Activated T-helper 2 cell treated with anti-CD3 and anti-CD28 coated beads, Interferon-gamma antibody, Interleukin-2, Interleukin-4, amounts not matched to agents 10 μg/mL and 5 μg/mL and 100 μg/mL, durations not matched to agents 14 hours and 24 hours and 36 hours (primary cell): ENCODE measurements at regions not wholly inside any gene's neighbourhood (a gene's known extent, or its start where the extent isn't known, plus 50 kb on each side); places are given as distances from the start of the nearest gene placed in this dataset.
"Not testable (repeated sequence)": the region's sequence is repeated elsewhere in the genome, so short reads cannot be mapped to it uniquely, and the experiment has no call there.

Experiments used
- DNase-seq: peaks from one replicate; pipeline ENCODE4 v3.0.0; 2021; ENCODE audit warnings: low spot score
- H3K27ac Mint-ChIP-seq: one replicate; pipeline ENCODE4 v1.8.0; 2021; ENCODE audit warnings: mixed read lengths
- H3K27me3 Mint-ChIP-seq: one replicate; pipeline ENCODE4 v1.8.0; 2021; ENCODE audit warnings: low read depth, mixed read lengths
- H3K36me3 Mint-ChIP-seq: one replicate; pipeline ENCODE4 v1.8.0; 2021; ENCODE audit warnings: low read depth, mixed read lengths
- H3K4me1 Mint-ChIP-seq: one replicate; pipeline ENCODE4 v1.8.0; 2021; ENCODE audit warnings: low read depth, mixed read lengths
- H3K4me3 Mint-ChIP-seq: one replicate; pipeline ENCODE4 v1.8.0; 2021; ENCODE audit warnings: low read depth, mild to moderate bottlenecking, moderate library complexity, mixed read lengths
- H3K9me3 Mint-ChIP-seq: one replicate; pipeline ENCODE4 v1.8.0; 2021; ENCODE audit warnings: mixed read lengths
- intact Hi-C: fragments of 100-400 bp; cut with micrococcal nuclease; formaldehyde crosslinking; loops from one replicate; pipeline ENCODE4 v1.15.1; 2023

DNA sequence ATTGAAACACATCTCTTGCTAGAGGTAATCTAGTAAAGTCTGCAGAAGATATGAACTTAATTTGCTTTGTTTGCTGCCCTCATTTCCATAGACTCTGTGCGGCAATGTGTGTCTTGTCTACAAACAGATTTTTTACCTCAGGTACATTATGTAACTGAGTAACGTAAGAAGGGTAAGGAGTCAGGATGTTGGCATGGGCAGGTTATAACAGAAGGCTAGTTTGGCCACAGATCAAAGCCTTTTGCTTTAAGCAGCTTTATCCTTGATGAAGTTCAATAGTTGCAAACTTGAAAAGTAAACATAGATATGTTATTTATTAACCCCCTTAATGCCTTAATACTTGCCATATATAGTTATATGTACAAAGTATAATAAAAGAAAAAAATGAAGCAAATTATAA, 391.6 kb upstream of the FKBP1C start:
- Mint-ChIP-seq H3K27me3 (no peaks in the 10 kb centered on the region), H3K27ac (no peak overlapping the region), H3K4me3 (no peak overlapping the region)

DNA sequence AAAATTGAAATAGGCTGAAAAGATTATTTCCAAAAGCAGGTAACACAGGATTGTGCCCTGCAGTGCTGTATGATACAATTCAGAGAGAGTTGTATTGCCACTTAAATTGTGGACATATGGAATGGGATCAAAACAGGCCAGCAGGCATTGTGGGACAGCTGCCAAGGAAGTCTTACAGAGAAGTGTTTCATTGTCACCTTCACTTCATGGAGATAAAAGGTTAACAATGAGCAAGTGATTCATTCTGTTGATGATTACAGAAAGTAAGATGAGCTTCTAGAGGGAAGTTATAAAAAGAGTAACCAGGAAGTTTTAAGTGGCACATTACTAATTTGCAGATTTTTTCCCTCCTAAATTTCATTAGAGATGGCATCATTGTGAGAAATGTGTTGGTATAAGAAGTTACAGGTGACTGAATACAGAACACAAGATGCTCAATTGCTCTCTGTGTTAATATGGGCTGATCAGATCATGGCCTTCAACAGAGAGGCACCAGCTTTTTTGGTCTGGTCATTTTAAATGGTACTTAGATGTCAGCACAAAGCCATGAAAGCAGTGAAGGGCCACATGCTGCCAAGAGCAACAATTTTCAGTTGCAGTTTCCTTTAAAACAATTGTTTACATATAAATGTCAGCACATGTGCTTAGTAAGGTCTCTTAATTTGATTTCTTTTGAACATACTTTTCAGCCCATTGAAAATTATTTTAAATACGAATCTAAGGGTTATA, 402.5 kb upstream of the FKBP1C start:
- Mint-ChIP-seq H3K27ac (no peak overlapping the region), H3K27me3 (no peaks in the 10 kb centered on the region), H3K9me3 (peaks cover 16% of the 10 kb centered on the region), H3K36me3 (no peaks in the 10 kb centered on the region), H3K4me3 (no peak overlapping the region), H3K4me1 (no peaks in the 10 kb centered on the region)
- DNase-seq = no peak
- intact Hi-C loops = no loop called here

More for the DNA sequence above, 391.6 kb upstream of the FKBP1C start:
- DNase-seq = no peak
- no peaks in the 10 kb centered on the region for H3K36me3 Mint-ChIP-seq
- intact Hi-C loops = no loop called here
- H3K9me3 Mint-ChIP-seq = peaks cover 24% of the 10 kb centered on the region
- H3K4me1 Mint-ChIP-seq = no peaks in the 10 kb centered on the region

DNA sequence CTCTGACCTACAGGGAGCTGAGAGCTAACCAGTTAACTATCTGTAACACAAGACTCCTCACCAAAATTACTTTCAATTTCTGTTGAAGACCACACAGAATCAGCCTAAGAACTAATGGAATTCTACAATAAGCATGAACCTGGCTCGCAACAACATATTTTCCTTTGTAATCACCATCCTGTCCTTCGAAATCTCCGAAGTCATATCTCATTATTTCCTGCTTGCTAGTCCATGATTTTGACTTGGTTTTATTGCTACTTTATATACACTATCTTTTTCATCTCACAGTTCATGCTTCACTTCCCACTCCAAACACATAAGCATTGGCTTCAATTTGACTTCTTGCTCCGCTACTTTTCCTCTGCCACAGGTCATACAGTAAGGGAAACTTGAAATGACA, 405.8 kb upstream of the FKBP1C start:
- Mint-ChIP-seq H3K27ac (no peak overlapping the region), H3K36me3 (no peaks in the 10 kb centered on the region), H3K9me3 (peaks cover 33% of the 10 kb centered on the region), H3K4me3 (no peak overlapping the region), H3K27me3 (no peaks in the 10 kb centered on the region), H3K4me1 (no peaks in the 10 kb centered on the region)
- DNase-seq = no peak
- intact Hi-C loops = no loop called here

DNA sequence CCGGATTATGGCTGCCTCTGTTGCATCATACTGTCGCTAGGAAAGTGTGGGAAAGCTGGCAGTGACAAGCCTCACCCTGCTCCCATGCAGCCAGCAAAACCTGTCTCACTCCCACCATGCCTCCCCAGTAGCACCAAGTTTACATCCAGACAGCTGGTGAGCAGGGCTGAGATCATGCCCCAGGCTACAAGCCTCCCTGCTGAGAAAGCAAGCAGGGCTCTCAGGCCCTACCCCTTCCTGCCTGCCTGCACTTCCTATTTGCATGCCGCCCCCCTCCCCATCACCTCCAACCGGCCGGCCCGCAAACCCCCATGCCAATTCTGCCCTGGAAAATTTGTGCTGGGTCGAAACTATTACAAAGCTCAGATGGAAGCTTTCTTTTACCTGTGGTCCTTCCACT, 408.2 kb upstream of the FKBP1C start:
- Mint-ChIP-seq H3K27me3 (no peaks in the 10 kb centered on the region), H3K9me3 (peaks cover 38% of the 10 kb centered on the region), H3K4me3 (no peak overlapping the region), H3K36me3 (no peaks in the 10 kb centered on the region), H3K27ac (no peak overlapping the region), H3K4me1 (no peaks in the 10 kb centered on the region)
- intact Hi-C loops = no loop called here
- DNase-seq = no peak

DNA sequence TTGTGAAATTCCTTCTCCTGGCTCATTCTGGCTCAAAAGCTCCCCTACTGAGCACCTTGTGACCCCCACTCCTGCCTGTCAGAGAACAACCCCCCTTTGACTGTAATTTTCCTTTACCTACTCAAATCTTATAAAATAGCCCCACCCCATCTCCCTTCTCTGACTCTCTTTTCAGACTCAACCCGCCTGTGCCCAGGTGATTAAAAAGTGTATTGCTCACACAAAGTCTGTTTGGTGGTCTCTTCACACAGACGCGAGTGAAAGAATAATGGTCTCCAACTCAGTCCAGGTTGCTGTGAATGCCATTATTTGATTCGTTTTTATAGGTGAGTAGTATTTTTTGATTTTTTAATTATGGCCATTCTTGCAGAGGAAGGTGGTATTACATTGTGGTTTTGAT, 414.1 kb upstream of the FKBP1C start:
- intact Hi-C loops = no loop called here
- no peaks in the 10 kb centered on the region for H3K36me3 Mint-ChIP-seq

DNA sequence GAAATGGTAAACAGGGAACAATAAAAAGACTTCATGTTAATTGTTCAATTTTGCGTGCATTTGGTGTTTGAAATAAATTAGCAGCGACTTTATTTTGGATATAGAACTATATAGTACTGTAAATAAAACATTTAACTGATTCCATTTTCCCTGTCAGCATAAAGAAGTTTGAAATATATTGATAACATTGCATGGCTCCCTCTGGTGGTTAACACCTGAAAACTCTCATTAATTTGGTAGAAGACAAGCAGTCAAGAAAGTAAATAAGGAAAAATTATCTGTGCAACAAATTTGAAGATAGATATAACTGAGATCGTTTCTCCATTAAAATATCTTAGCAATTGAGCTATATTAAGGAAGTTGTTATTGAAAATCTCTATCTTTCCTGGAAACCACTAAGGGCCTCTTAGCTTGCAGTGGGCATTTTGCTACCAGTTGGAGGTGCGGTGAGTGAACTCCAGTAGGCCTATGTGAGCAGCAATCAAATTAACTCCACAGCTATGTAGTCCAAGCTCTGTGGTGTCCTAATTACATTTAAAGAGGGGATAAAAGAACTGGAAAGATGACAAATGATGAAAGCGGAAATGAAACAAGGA, 435.7 kb upstream of the FKBP1C start:
- Mint-ChIP-seq H3K4me3 (no peak overlapping the region), H3K4me1 (no peaks in the 10 kb centered on the region), H3K36me3 (no peaks in the 10 kb centered on the region), H3K9me3 (peaks cover 3% of the 10 kb centered on the region), H3K27ac (no peak overlapping the region), H3K27me3 (no peaks in the 10 kb centered on the region)
- DNase-seq = no peak
- intact Hi-C loops = no loop called here

More for the DNA sequence above, 414.1 kb upstream of the FKBP1C start:
- Mint-ChIP-seq H3K4me3 (no peak overlapping the region), H3K4me1 (no peaks in the 10 kb centered on the region), H3K27ac (no peak overlapping the region), H3K27me3 (no peaks in the 10 kb centered on the region), H3K9me3 (peaks cover 42% of the 10 kb centered on the region)
- no peak for DNase-seq

DNA sequence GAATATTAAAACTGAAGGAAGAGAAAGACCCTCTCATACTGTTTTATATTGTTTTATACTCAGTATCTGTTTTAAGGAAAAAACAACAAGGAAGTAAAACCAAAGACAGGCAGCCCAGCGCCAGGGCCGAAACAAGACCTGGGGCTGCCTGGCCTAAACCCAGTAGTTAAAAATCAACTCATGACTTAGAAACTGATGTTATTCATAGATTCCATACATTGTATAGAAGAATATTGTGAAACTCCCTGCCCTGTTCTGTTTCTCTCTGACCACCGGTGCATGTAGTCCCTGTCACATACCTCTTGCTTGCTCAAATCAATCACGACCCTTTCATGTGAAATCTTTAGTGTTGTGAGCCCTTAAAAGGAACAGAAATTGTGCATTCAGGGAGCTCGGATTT, 445.1 kb upstream of the FKBP1C start:
- H3K4me3 Mint-ChIP-seq, intact Hi-C loops, H3K4me1 Mint-ChIP-seq, DNase-seq, H3K27me3 Mint-ChIP-seq, H3K27ac Mint-ChIP-seq, H3K36me3 Mint-ChIP-seq: not testable (repeated sequence)
- peaks cover 26% of the 10 kb centered on the region for H3K9me3 Mint-ChIP-seq

DNA sequence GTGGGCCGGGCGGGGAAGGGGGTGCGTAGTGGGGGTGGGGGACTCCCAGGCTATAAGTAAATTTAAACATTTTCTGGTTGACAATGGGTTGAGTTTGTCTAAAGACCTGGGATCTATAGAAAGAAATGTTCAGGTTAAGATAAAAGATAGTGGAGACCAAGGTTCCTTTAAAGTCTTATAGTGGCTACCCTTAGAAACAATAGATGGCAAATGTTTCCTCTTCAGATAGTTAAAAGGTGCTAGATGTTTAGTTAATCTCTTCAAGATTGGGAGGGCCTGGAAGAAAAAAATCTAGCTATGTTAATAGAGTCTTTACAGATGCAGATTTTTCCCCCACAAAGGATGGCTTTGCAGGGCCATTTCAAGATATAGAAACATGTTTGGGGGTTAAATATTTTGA, 446.4 kb upstream of the FKBP1C start:
- intact Hi-C loops = no loop called here
- DNase-seq = no peak
- no peak overlapping the region for H3K4me3 Mint-ChIP-seq
- H3K27ac Mint-ChIP-seq = no peak overlapping the region
- H3K9me3 Mint-ChIP-seq = peaks cover 32% of the 10 kb centered on the region
- no peaks in the 10 kb centered on the region for H3K36me3 Mint-ChIP-seq
- no peaks in the 10 kb centered on the region for H3K4me1 Mint-ChIP-seq
- no peaks in the 10 kb centered on the region for H3K27me3 Mint-ChIP-seq

DNA sequence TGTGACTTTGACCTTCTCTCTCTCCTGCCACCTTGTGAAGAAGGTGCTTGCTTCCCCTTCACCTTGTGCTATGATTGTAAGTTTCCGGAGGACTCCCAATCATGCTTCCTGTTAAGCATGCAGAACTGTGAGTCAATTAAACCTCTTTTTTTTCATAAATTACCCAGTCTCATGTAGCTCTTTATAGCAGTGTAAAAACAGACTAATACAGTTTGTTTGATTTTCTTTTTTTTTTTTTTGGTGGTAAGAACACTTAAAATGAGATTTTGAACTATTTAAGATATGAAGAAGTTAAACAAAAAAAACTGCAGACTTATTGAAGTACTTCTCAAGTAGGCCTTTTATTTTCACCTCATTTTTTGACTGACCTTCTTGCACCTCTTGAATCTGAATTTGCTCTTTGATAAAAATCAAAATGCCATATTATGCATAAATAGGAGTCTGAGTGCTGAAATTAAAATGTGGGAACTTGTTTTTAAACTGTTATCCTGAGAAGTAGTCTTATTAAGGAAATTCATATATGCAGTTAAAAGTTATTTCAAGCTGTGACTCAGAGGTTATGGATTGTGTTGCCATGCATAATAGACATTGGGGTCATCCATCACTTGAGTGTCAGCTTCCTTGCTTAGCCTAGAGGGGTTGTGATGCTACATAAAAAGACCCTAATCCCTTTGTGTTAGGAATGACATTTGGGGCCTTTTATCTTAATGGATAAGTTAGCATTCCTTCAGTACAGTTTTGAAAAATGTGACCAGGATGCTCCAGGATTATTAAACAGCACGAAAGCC, 447.9 kb upstream of the FKBP1C start:
- DNase-seq = no peak
- Mint-ChIP-seq H3K9me3 (peaks cover 31% of the 10 kb centered on the region), H3K4me3 (no peak overlapping the region), H3K4me1 (no peaks in the 10 kb centered on the region), H3K27ac (no peak overlapping the region), H3K36me3 (no peaks in the 10 kb centered on the region), H3K27me3 (no peaks in the 10 kb centered on the region)
- intact Hi-C loops = no loop called here

DNA sequence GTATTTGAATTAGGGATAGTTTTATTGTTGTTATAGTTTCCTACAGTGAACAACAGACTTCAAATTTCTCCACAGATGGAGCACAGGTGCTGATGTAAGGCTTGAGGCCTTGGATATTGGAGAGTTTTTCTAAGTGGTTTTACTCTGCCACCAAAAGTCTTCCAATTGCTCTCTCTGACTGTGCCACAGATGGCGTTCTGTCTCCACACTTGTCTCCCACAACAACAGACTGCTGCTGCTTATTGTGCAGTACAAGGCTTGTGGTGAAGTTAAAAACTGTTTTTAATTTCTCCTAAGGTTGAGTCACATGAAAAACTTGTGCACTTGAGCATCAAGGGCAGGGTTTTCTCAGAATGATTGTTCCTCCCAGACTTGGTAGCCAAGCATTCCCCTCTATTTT, 460.9 kb upstream of the KHDRBS2 start:
- Mint-ChIP-seq H3K27me3 (no peaks in the 10 kb centered on the region), H3K27ac (no peak overlapping the region), H3K9me3 (peaks cover 13% of the 10 kb centered on the region), H3K4me3 (no peak overlapping the region), H3K4me1 (no peaks in the 10 kb centered on the region), H3K36me3 (no peaks in the 10 kb centered on the region)
- intact Hi-C loops = no loop called here
- DNase-seq = no peak

DNA sequence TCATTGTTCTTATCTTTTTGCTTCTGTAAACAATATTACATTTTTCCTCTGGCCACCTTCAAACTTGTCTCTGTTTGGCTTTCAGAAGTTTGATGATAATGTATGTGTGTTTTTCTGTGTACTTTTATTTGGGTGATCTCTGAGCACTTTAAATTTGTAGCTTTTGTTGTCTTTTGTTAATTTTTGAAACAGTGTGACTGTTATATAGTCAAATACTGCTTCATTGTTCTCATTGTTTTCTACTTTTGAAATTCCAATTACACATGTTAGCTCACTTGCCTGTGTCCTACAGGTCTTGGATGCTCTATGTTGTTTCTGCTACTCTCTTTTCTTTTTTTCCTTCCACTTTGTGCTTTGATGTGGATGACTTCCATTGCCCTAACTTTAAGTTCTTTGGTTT, 460.1 kb upstream of the KHDRBS2 start:
- DNase-seq = no peak
- Mint-ChIP-seq H3K27me3 (no peaks in the 10 kb centered on the region), H3K9me3 (peaks cover 17% of the 10 kb centered on the region), H3K4me1 (no peaks in the 10 kb centered on the region), H3K27ac (no peak overlapping the region), H3K36me3 (no peaks in the 10 kb centered on the region), H3K4me3 (no peak overlapping the region)
- intact Hi-C loops = no loop called here

DNA sequence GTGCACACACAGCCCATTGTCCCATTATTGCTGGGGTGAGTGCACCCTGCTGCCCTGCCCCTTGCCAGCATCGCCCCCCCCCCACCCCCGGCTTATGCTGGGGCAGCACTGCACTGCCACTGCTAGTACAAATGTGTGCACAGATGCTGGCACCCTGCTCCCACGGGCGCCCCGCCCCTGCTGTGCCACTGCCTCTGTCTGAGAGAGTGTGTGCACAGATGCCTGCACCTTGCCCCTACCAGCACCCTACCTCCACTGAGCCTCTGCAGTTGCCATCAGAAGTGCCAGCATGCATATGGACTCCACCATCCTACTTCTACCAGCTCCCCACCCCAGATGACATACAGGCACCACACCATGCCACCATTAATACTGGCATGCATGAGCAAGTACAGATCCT, 454.6 kb upstream of the KHDRBS2 start:
- no peaks in the 10 kb centered on the region for H3K4me1 Mint-ChIP-seq
- intact Hi-C loops = no loop called here
- no peak overlapping the region for H3K27ac Mint-ChIP-seq

DNA sequence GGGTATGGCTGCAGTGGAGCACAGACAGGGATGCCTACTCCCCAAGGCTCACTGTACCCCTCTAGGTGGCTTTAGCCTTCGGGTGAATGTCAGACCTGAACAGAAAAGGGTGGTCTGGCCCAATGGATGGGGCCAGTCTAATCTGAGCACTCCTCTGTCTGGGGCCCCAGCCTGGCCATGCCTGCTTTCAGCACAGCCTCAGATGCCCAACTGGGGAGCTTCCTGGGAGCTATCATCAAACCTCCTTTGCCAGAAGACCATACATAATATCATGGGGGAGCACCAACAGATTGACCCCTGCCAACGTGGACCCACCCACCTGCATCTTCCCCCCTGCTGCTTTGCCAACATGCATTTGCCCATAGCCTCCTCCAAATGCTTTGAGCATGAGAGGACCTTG, 454.1 kb upstream of the KHDRBS2 start:
- H3K27ac Mint-ChIP-seq = no peak overlapping the region
- no peaks in the 10 kb centered on the region for H3K36me3 Mint-ChIP-seq
- intact Hi-C loops = no loop called here
- H3K4me1 Mint-ChIP-seq = no peaks in the 10 kb centered on the region
- peaks cover 24% of the 10 kb centered on the region for H3K9me3 Mint-ChIP-seq
- no peak overlapping the region for H3K4me3 Mint-ChIP-seq
- no peak for DNase-seq
- H3K27me3 Mint-ChIP-seq = no peaks in the 10 kb centered on the region

More for the DNA sequence above, 454.6 kb upstream of the KHDRBS2 start:
- Mint-ChIP-seq H3K27me3 (no peaks in the 10 kb centered on the region), H3K4me3 (no peak overlapping the region), H3K9me3 (peaks cover 24% of the 10 kb centered on the region), H3K36me3 (no peaks in the 10 kb centered on the region)
- DNase-seq = no peak
